ENCODE measurements at regions not wholly inside any gene's neighbourhood (a gene's known extent, or its start where the extent isn't known, plus 50 kb on each side); places are given as distances from the start of the nearest gene placed in this dataset.

DNA sequence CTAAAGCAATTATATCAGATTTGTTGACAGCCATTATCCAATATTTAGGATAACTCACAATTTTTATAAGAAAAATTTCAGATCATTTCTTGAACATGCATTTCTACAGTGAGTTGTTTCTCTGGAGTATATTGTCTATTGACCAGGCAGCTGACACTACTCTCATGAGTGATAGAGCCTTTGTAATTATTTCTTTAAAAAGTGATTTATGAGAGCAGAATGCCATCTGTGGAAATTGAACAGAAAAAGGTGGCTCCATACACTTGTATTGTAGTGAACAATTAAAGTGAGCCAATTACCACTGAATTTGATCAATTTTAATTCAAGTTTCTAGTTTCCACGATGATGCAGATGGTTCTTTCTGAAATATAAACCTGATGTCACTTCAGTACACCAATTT is 855.4 kb downstream of the TAF11L14 start:
- TF ChIP-seq ZFP1 (CRISPR knock-in tag; IDR thresholded peaks at IDR 0.05) (no peak), PHF8 (CRISPR knock-in tag; IDR thresholded peaks at IDR 0.05) (no peak), FOXC1 (CRISPR knock-in tag; IDR thresholded peaks at IDR 0.05; ENCODE audit: borderline replicate concordance) (no peak), POLR2AphosphoS5 (IDR thresholded peaks at IDR 0.05; ENCODE audit: low read depth, low read length) (no peak), GLI4 (CRISPR knock-in tag; IDR thresholded peaks at IDR 0.05; ENCODE audit: borderline replicate concordance) (no peak), ZFP36L2 (CRISPR knock-in tag; IDR thresholded peaks at IDR 0.05) (no peak)
- TF ChIP-seq, protein P1, sequence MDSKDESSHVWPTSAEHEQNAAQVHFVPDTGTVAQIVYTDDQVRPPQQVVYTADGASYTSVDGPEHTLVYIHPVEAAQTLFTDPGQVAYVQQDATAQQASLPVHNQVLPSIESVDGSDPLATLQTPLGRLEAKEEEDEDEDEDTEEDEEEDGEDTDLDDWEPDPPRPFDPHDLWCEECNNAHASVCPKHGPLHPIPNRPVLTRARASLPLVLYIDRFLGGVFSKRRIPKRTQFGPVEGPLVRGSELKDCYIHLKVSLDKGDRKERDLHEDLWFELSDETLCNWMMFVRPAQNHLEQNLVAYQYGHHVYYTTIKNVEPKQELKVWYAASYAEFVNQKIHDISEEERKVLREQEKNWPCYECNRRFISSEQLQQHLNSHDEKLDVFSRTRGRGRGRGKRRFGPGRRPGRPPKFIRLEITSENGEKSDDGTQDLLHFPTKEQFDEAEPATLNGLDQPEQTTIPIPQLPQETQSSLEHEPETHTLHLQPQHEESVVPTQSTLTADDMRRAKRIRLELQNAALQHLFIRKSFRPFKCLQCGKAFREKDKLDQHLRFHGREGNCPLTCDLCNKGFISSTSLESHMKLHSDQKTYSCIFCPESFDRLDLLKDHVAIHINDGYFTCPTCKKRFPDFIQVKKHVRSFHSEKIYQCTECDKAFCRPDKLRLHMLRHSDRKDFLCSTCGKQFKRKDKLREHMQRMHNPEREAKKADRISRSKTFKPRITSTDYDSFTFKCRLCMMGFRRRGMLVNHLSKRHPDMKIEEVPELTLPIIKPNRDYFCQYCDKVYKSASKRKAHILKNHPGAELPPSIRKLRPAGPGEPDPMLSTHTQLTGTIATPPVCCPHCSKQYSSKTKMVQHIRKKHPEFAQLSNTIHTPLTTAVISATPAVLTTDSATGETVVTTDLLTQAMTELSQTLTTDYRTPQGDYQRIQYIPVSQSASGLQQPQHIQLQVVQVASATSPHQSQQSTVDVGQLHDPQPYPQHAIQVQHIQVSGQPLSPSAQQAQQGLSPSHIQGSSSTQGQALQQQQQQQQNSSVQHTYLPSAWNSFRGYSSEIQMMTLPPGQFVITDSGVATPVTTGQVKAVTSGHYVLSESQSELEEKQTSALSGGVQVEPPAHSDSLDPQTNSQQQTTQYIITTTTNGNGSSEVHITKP (CRISPR knock-in tag; IDR thresholded peaks at IDR 0.05; ENCODE audit: low read depth) = no peak
- TF ChIP-seq, protein P2, sequence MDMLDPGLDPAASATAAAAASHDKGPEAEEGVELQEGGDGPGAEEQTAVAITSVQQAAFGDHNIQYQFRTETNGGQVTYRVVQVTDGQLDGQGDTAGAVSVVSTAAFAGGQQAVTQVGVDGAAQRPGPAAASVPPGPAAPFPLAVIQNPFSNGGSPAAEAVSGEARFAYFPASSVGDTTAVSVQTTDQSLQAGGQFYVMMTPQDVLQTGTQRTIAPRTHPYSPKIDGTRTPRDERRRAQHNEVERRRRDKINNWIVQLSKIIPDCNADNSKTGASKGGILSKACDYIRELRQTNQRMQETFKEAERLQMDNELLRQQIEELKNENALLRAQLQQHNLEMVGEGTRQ (IDR thresholded peaks at IDR 0.05; ENCODE audit: low read depth, low read length) = no peak
- TF ChIP-seq, protein P2 (CRISPR knock-in tag; IDR thresholded peaks at IDR 0.05; ENCODE audit: borderline replicate concordance) = no peak
- TF ChIP-seq, protein P3, sequence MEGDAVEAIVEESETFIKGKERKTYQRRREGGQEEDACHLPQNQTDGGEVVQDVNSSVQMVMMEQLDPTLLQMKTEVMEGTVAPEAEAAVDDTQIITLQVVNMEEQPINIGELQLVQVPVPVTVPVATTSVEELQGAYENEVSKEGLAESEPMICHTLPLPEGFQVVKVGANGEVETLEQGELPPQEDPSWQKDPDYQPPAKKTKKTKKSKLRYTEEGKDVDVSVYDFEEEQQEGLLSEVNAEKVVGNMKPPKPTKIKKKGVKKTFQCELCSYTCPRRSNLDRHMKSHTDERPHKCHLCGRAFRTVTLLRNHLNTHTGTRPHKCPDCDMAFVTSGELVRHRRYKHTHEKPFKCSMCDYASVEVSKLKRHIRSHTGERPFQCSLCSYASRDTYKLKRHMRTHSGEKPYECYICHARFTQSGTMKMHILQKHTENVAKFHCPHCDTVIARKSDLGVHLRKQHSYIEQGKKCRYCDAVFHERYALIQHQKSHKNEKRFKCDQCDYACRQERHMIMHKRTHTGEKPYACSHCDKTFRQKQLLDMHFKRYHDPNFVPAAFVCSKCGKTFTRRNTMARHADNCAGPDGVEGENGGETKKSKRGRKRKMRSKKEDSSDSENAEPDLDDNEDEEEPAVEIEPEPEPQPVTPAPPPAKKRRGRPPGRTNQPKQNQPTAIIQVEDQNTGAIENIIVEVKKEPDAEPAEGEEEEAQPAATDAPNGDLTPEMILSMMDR (CRISPR knock-in tag; IDR thresholded peaks at IDR 0.05) = no peak
- TF ChIP-seq, protein P4, sequence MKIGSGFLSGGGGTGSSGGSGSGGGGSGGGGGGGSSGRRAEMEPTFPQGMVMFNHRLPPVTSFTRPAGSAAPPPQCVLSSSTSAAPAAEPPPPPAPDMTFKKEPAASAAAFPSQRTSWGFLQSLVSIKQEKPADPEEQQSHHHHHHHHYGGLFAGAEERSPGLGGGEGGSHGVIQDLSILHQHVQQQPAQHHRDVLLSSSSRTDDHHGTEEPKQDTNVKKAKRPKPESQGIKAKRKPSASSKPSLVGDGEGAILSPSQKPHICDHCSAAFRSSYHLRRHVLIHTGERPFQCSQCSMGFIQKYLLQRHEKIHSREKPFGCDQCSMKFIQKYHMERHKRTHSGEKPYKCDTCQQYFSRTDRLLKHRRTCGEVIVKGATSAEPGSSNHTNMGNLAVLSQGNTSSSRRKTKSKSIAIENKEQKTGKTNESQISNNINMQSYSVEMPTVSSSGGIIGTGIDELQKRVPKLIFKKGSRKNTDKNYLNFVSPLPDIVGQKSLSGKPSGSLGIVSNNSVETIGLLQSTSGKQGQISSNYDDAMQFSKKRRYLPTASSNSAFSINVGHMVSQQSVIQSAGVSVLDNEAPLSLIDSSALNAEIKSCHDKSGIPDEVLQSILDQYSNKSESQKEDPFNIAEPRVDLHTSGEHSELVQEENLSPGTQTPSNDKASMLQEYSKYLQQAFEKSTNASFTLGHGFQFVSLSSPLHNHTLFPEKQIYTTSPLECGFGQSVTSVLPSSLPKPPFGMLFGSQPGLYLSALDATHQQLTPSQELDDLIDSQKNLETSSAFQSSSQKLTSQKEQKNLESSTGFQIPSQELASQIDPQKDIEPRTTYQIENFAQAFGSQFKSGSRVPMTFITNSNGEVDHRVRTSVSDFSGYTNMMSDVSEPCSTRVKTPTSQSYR (CRISPR knock-in tag; IDR thresholded peaks at IDR 0.05; ENCODE audit: borderline replicate concordance) = no peak

Measured in HepG2 (cell line).